Hepatocyte (in vitro differentiated cells): ENCODE measurements at regions not wholly inside any gene's neighbourhood (a gene's known extent, or its start where the extent isn't known, plus 50 kb on each side); places are given as distances from the start of the nearest gene placed in this dataset.
"Not testable (repeated sequence)": the region's sequence is repeated elsewhere in the genome, so short reads cannot be mapped to it uniquely, and the experiment has no call there.

ENCODE experiments used
- DNase-seq: peaks from one replicate; pipeline ENCODE4 v3.0.0-alpha.2; 2016; ENCODE audit warnings: low spot score
- H2AFZ ChIP-seq: fragments of 200-600 bp; sonication (generic); 2 replicates; pipeline ENCODE4 v1.6.0; 2016; ENCODE audit warnings: antibody characterized with exemption, mild to moderate bottlenecking
- H3K27ac ChIP-seq: fragments of 200-600 bp; sonication (generic); 2 replicates; pipeline ENCODE4 v1.5.1; 2016; ENCODE audit warnings: mild to moderate bottlenecking
- H3K27me3 ChIP-seq: fragments of 200-600 bp; sonication (generic); 2 replicates; pipeline ENCODE4 v1.6.1; 2016
- H3K36me3 ChIP-seq: fragments of 200-600 bp; sonication (generic); replicated peaks from 2 replicates; pipeline ENCODE4 v1.5.1; 2016; ENCODE audit warnings: low read depth; ENCODE audit not compliant: insufficient read depth
- H3K4me1 ChIP-seq: fragments of 200-600 bp; sonication (generic); 2 replicates; pipeline ENCODE4 v1.5.1; 2016; ENCODE audit warnings: mild to moderate bottlenecking, moderate library complexity; ENCODE audit not compliant: insufficient read depth
- H3K4me2 ChIP-seq: fragments of 200-600 bp; sonication (generic); 2 replicates; pipeline ENCODE4 v1.6.0; 2016
- H3K4me3 ChIP-seq: fragments of 200-600 bp; sonication (generic); 2 replicates; pipeline ENCODE4 v1.5.1; 2016; ENCODE audit warnings: mild to moderate bottlenecking
- H3K79me2 ChIP-seq: fragments of 200-600 bp; sonication (generic); 2 replicates; pipeline ENCODE4 v1.6.0; 2017; ENCODE audit warnings: mild to moderate bottlenecking
- H3K9me2 ChIP-seq: fragments of 200-600 bp; sonication (generic); replicated peaks from 2 replicates; pipeline ENCODE4 v1.6.0; 2017; ENCODE audit warnings: mild to moderate bottlenecking; ENCODE audit not compliant: insufficient read depth
- H3K9me3 ChIP-seq: fragments of 200-600 bp; sonication (generic); 2 replicates; pipeline ENCODE4 v1.5.1; 2016; ENCODE audit warnings: low read depth, mild to moderate bottlenecking
- H4K20me1 ChIP-seq: fragments of 200-600 bp; sonication (generic); 2 replicates; pipeline ENCODE4 v1.6.0; 2016; ENCODE audit warnings: mild to moderate bottlenecking; ENCODE audit not compliant: insufficient read depth, poor library complexity, severe bottlenecking
- CTCF ChIP-seq: fragments of 200-600 bp; sonication (generic); IDR thresholded peaks from 2 replicates; pipeline ENCODE4 v1.5.1; 2016; ENCODE audit warnings: antibody characterized with exemption, mild to moderate bottlenecking; ENCODE audit not compliant: poor library complexity
- EZH2 ChIP-seq: fragments of 200-600 bp; sonication (generic); IDR thresholded peaks from 2 replicates; pipeline ENCODE4 v1.6.1; 2016; ENCODE audit warnings: antibody characterized with exemption, mild to moderate bottlenecking, borderline replicate concordance
- EZH2phosphoT487 ChIP-seq: fragments of 200-600 bp; sonication (generic); IDR thresholded peaks from one replicate; pipeline ENCODE4 v1.6.1; 2018; ENCODE audit warnings: antibody characterized with exemption, mild to moderate bottlenecking, low read depth, moderate library complexity; ENCODE audit not compliant: unreplicated experiment, severe bottlenecking
- WGBS: methylation state at CpG from one replicate; pipeline ENCODE4 v1.1.6; 2016; ENCODE audit warnings: low lambda C conversion rate; ENCODE audit errors: missing lambda C conversion rate; 5-methylcytosine and 5-hydroxymethylcytosine counted together

- Histone ChIP-seq H3K4me1 (peaks cover 21% of the 10 kb centered on the region), H3K79me2 (peaks cover 15% of the 10 kb centered on the region)
- not testable (repeated sequence) for H3K36me3 ChIP-seq, H3K9me3 ChIP-seq, H4K20me1 ChIP-seq, H3K4me3 ChIP-seq, H3K27me3 ChIP-seq, H2AFZ ChIP-seq, DNase-seq, H3K9me2 ChIP-seq, H3K4me2 ChIP-seq, H3K27ac ChIP-seq
- 95% methylated on average over 9 of the region's 9 CpGs for WGBS
Observed at GRCh38 chr5:119299242-119299614, 56.6 kb upstream of the TNFAIP8 start.

GRCh38 chr5:119299615-119300310 lies 56.1 kb upstream of the TNFAIP8 start:
- Histone ChIP-seq H3K4me1 (peaks cover 26% of the 10 kb centered on the region), H3K79me2 (peaks cover 15% of the 10 kb centered on the region)
- H4K20me1 ChIP-seq, H3K4me3 ChIP-seq, H3K36me3 ChIP-seq, H3K4me2 ChIP-seq, H3K27ac ChIP-seq, DNase-seq, H3K9me2 ChIP-seq, H3K27me3 ChIP-seq, H3K9me3 ChIP-seq, H2AFZ ChIP-seq: not testable (repeated sequence)
- 98% methylated on average over 23 of the region's 23 CpGs for WGBS

DNA sequence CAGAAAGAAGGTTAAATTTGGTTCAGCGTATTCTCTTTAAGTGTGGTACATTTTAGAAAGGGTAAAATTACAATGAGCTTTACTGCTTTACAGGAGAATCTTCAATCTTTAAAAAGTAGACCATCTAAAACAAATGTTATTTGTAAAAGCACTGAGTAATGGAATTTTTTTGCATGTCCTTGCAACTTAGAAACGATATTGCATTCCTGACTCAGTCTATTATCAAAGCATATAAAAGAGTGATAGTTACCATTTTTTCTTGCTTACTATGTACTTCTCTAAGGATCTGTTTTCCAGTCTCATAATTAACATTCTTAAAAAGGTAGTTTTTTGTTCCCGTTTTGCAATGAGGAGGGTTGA lies 55.5 kb upstream of the TNFAIP8 start:
- Histone ChIP-seq H3K79me2 (peaks cover 15% of the 10 kb centered on the region), H4K20me1 (no peaks in the 10 kb centered on the region), H3K4me1 (peaks cover 27% of the 10 kb centered on the region), H3K27ac (no peak overlapping the region), H3K4me3 (no peak overlapping the region), H3K27me3 (no peaks in the 10 kb centered on the region), H3K9me2 (no peaks in the 10 kb centered on the region), H2AFZ (no peak overlapping the region), H3K4me2 (no peak overlapping the region), H3K9me3 (no peaks in the 10 kb centered on the region), H3K36me3 (no peaks in the 10 kb centered on the region)
- WGBS = 91% methylated on average over 3 of the region's 3 CpGs
- TF ChIP-seq EZH2phosphoT487 (no peak), CTCF (no peak), EZH2 (no peak)
- no peak for DNase-seq

GRCh38 chr5:119301210-119301609 lies 54.6 kb upstream of the TNFAIP8 start:
- H3K4me3 ChIP-seq = no peak overlapping the region
- no peak overlapping the region for H3K27ac ChIP-seq
- no peaks in the 10 kb centered on the region for H3K9me2 ChIP-seq
- 78% methylated on average over 2 of the region's 2 CpGs for WGBS
- H3K79me2 ChIP-seq = peaks cover 18% of the 10 kb centered on the region
- no peak for TF ChIP-seq CTCF
- no peak for TF ChIP-seq EZH2
- no peak for TF ChIP-seq EZH2phosphoT487
- no peaks in the 10 kb centered on the region for H3K36me3 ChIP-seq
- H4K20me1 ChIP-seq = no peaks in the 10 kb centered on the region
- no peak overlapping the region for H2AFZ ChIP-seq
- H3K4me2 ChIP-seq = no peak overlapping the region
- H3K9me3 ChIP-seq = no peaks in the 10 kb centered on the region
- H3K27me3 ChIP-seq = no peaks in the 10 kb centered on the region
- peaks cover 27% of the 10 kb centered on the region for H3K4me1 ChIP-seq
- DNase-seq = no peak
